Activated CD8-positive, alpha-beta memory T cell treated with anti-CD3 and anti-CD28 coated beads for 4 hours (primary cell): ENCODE measurements at regions not wholly inside any gene's neighbourhood (a gene's known extent, or its start where the extent isn't known, plus 50 kb on each side); places are given as distances from the start of the nearest gene placed in this dataset.
"Not testable (repeated sequence)": the region's sequence is repeated elsewhere in the genome, so short reads cannot be mapped to it uniquely, and the experiment has no call there.

Source experiments
- DNase-seq, 2 donors: peaks; one replicate each; pipeline ENCODE4 v3.0.0-alpha.2; 2020; ENCODE audit warnings: low read depth in 2 of 2

GRCh38 chr5:110242950-110243349 lies 483.5 kb downstream of the TMEM232 start:
- no peak for DNase-seq

- no peak for DNase-seq
Measured at GRCh38 chr5:110248921-110249320, 477.6 kb downstream of the TMEM232 start.

GRCh38 chr5:110250355-110250754 lies 476.1 kb downstream of the TMEM232 start:
- DNase-seq = no peak

GRCh38 chr5:110250755-110251154 lies 475.7 kb downstream of the TMEM232 start:
- no peak for DNase-seq

- no peak for DNase-seq
Measured at GRCh38 chr5:110251366-110251765, 475.1 kb downstream of the TMEM232 start.

GRCh38 chr5:110255194-110255593 lies 471.3 kb downstream of the TMEM232 start:
- DNase-seq = no peak

GRCh38 chr5:110256298-110256697 lies 470.2 kb downstream of the TMEM232 start:
- no peak for DNase-seq

GRCh38 chr5:110257971-110258370 lies 468.5 kb downstream of the TMEM232 start:
- DNase-seq = no peak

GRCh38 chr5:110258460-110259216 lies 467.8 kb downstream of the TMEM232 start:
- no peak for DNase-seq

- DNase-seq = no peak
Measured at GRCh38 chr5:110262749-110263148, 463.7 kb downstream of the TMEM232 start.

- DNase-seq = no peak
Measured at GRCh38 chr5:110264661-110265060, 461.8 kb downstream of the TMEM232 start.

- no peak for DNase-seq
Measured at GRCh38 chr5:110265162-110265561, 461.3 kb downstream of the TMEM232 start.

- no peak for DNase-seq
Measured at GRCh38 chr5:110267714-110268113, 458.8 kb downstream of the TMEM232 start.

GRCh38 chr5:110268283-110268682 lies 458.2 kb downstream of the TMEM232 start:
- DNase-seq = no peak

GRCh38 chr5:110268985-110269384 lies 457.5 kb downstream of the TMEM232 start:
- no peak for DNase-seq

GRCh38 chr5:110269478-110270142 lies 456.9 kb downstream of the TMEM232 start:
- DNase-seq = no peak

- no peak for DNase-seq
Measured at GRCh38 chr5:110275878-110276277, 450.6 kb downstream of the TMEM232 start.

GRCh38 chr5:110278449-110278848 lies 448.0 kb downstream of the TMEM232 start:
- not testable (repeated sequence) for DNase-seq

GRCh38 chr5:110284121-110284520 lies 442.4 kb downstream of the TMEM232 start:
- not testable (repeated sequence) for DNase-seq

GRCh38 chr5:110288766-110289511 lies 437.5 kb downstream of the TMEM232 start:
- DNase-seq = no peak

- DNase-seq = no peak
Measured at GRCh38 chr5:110289512-110289810, 437.0 kb downstream of the TMEM232 start.

- no peak for DNase-seq
Measured at GRCh38 chr5:110290542-110290941, 435.9 kb downstream of the TMEM232 start.

- no peak for DNase-seq
Measured at GRCh38 chr5:110294281-110294680, 432.2 kb downstream of the TMEM232 start.
